DMS79 treated with DMSO at 0.1 percent for 48 hours (cell line): ENCODE measurements at regions not wholly inside any gene's neighbourhood (a gene's known extent, or its start where the extent isn't known, plus 50 kb on each side); places are given as distances from the start of the nearest gene placed in this dataset.
"Not testable (repeated sequence)": the region's sequence is repeated elsewhere in the genome, so short reads cannot be mapped to it uniquely, and the experiment has no call there.

ENCODE experiments used
- DNase-seq: peaks from one replicate; lab custom pipeline; 2025; lab: John Stamatoyannopoulos, UW

DNA sequence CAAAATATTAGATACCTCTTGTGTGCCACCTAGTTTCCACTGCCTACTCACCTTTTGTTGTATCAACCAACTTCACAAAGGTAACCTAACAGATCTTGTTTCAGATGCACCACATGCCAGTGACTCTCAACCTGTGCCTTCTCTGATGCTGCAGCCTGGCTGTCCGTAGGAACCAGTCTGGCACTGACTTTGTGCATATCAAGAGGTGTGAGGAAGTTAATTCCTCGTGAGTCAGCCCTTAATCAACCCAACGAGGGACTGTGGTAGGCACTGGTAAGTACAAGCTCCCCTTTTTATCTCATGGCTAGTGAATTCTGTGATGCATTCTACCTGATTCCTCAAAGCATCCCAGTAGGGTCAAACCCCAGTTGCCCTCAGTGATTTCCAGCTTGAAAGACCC lies 215.4 kb upstream of the CTNND2 start:
- DNase-seq: no peak

DNA sequence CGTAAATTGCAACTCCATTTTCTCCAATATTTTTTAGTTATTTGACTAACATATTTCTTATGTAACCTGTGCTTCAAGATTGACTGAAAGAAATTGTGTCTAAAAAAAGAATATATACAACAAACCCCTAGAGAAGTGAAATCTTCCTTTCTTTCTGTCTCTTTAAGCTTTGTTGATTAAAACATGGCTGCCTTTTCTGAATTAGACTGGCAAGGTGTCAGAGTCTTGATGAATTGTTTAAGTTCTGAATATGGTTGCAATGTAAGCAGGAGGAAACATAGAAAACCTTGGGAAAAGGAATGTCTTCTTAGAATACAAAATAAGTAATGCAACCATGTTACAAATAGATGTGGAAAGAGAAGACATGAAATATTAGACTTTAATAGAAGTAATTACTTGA lies 209.8 kb upstream of the CTNND2 start:
- DNase-seq: no peak

DNA sequence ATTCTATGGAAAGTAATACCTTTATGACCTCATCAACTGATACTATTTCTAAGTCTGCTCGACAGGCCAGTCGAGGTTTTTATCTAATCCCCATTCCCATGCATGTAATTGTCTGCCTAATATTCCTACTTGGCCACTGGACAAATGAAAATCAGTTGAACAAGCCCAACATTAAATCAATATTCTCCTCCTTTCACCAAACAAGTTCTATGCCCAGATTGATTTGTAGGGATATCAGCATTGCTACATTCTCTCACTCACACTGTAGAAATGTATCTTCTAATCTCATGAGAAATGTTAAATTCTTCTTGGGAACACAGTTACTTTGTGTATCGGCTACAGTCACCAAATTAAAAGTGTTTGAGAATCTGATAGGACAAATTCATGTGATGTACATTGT lies 208.8 kb upstream of the CTNND2 start:
- DNase-seq: no peak

DNA sequence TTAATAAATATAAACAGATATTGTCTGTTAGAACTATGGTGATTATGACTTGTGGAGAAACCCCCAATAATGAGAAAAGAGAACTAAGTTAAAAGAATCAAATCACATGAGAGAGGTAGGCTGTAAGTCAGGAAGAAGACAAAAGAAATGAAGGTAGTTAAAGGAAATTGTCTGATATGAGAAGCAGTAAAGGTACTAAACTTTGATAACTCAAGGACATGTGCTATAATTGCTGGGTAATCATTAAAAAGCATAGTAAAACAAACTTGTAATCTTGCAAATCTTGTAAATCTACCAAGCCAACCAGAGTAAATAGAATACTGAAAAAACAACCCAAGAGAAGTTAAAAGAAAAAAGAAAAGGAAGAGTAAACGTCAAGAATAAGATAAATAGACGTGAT lies 207.0 kb upstream of the CTNND2 start:
- DNase-seq: no peak

DNA sequence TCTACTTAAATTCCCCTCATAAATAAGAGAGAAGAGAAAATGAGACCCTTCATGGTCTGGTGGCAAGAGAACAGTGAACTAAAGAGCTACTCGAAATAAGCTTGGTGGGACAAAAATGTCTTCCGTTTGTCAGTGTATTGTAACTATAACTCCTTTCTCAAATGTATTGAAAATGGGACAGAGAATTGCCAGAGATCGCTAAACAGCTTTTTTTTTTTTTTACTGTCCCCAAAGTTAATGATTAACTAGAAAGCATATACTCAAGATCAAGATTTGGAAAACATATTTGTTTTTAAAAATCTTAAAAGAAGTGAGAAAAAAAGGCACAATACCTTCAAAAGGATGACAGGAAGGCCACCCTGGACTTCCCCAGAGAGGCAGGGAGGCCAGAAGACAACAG lies 206.4 kb upstream of the CTNND2 start:
- no peak for DNase-seq

DNA sequence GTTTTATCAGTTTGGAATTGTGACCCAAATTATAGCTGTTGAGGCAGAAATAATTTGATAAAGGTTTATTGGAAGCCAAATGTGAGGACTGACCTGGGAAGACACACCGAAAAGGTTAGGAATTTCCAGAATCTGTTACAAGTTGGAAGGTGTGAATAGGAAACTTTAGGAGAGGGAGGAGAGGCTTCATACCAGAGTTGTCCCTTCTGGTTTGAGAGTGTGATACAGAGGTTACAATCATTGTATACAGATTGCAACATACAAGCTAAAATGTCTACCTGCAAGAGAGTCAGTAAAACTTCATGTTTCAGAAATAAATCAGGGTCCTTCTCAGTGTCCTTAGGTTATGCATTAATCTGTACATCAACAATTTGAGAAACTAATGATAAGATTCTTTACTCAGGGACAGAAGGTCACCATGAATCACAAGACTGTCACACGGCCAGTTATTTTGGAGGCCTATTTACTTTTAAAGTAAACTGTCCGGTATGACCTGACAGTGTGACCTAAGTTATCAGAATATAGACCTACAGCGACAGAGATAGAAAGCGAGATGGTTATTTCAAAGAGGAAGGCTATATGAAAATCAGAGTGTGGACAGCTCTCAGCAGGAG lies 204.9 kb upstream of the CTNND2 start:
- DNase-seq: no peak

DNA sequence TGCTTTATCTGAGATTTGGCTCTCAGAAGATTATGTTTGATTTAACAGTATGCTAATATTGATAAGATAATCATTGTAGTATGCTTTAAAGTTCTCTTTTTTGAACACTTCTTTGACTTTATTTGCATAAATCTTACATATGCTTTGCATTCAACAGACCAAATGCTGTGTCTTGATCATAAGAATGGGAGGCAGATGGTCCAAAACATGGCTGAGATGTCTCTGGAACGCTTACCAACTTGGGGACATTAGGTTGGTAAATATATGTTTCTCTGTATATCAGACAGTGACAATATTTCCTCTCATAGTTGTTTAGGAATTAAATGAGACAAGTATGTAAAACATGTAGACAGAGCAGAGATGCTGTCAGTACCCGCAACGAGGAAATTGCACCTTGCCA lies 197.9 kb upstream of the CTNND2 start:
- DNase-seq: no peak

DNA sequence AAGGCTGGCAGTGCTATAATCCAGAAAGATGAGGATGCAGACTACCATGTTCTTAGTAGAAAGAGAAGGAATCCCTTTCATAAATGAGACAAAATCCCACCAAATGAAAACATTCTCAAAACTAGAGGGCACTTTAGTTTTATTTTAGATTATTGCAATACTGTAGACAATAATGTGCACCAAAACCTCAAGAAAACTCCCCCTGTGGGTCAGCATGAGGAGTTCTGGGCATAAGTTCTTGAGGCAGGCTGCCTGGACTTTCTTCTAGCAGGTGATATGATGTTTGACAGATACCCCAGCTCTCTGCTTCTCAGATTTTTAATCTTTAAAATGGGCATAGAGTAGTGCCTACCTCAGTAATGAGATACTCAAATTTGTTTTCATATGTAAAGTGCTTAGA lies 196.3 kb upstream of the CTNND2 start:
- DNase-seq: no peak

DNA sequence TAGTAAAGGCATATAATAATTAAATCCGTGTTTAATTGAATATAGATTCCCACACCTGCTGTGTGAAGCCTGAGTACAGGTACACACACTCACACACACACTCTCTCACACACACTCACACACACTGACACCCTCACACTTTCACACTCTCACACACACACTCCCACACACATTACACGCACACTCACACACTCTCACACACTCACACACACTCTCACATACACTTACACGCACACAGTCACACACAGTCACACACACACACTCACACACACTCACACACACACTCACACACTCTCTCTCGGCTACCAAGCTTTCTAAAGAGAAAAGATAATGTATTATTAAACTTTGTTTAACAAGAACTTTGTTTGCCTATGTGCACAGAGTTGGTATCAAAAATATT lies 195.1 kb upstream of the CTNND2 start:
- DNase-seq: no peak

DNA sequence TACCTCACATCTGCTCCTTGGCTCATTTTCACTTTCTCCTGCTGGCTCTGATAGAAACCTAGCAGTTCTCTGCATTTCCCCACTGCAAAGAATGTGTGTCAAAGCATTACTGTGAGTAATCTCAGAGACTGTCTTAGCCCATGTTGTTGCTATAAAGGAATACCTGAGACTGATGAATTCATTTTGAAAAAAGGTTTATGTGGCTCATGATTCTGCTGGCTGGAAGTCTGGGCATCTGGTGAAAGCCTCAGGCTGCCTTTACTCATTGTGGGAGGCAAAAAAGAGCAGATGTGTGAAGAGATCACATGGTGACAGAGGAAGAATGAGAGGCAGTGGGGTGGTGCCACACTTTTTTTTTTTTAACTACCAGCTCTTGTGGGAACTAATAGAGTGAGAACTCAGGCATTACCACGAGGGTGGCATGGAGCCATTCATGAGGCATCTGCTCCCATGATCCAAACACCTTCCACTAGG lies 191.6 kb upstream of the CTNND2 start:
- DNase-seq: no peak

DNA sequence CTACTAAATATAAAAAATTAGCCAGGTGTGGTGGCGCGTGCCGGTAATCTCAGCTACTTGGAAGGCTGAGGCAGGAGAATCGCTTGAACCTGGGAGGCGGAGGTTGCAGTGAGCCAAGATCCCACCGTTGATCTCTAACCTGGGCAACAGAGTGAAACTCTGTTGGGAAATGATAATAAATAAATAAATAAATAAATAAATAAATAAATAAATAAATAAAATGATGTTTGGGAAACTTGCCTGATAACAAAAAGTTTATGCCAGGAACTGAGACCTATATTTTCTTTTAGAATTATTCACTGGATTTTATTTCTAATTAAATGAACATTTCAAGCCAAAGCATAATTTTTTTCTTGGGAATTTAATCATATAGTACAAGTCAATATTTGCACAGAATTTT lies 189.3 kb upstream of the CTNND2 start:
- no peak for DNase-seq

DNA sequence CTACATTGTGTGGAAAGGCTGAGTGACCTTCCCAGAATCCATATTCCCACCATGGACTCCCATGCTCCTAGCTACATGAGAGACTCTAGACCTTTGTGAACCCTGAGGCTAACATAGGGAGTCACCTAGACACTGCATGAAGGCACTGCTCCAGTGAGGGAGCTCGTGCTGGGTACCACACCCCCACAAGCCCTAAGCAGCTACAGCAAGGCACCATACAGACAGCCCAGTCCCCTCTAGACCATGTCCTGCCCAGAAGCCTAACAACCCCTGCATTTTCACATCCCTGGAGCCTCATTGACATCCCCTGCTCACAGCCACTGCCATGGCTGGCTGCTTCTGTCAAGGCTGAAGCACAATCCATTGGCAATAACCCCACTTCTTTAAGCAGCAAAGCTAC lies 176.5 kb upstream of the CTNND2 start:
- DNase-seq: no peak

DNA sequence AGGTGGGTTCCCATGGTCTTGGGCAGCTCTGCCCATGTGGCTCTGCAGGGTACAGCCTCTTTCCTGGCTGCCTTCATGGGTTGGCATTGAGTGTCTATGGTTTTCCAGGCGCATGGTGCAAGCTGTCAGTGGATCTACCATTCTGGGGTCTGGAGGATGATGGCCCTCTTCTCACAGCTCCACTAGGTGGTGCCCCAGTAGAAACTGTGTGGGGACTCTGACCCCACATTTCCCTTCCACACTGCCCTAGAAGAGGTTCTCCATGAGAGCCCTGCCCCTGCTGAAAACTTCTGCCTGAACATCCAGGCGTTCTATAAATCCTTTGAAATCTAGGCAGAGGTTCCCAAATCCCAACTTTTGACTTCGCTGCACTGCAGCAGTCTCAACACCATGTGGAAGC lies 174.0 kb upstream of the CTNND2 start:
- not testable (repeated sequence) for DNase-seq

DNA sequence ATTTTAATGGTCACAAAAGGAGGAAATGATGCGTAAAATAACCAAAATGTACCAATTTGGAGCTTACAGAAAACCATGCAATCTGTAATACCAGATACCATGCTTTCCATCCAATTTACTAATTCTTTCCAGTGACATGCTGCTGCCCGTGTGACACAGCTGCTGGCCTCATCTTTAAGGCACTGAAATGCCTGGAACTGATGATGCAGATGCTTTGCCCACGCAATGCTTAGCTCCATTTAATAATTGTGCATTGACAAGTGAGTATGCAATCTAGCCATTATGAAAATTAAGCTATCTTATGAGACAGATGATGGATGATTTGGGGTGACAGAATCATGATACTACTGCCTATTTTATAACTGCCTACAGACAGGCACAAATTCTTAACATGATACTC lies 169.2 kb upstream of the CTNND2 start:
- DNase-seq: no peak

DNA sequence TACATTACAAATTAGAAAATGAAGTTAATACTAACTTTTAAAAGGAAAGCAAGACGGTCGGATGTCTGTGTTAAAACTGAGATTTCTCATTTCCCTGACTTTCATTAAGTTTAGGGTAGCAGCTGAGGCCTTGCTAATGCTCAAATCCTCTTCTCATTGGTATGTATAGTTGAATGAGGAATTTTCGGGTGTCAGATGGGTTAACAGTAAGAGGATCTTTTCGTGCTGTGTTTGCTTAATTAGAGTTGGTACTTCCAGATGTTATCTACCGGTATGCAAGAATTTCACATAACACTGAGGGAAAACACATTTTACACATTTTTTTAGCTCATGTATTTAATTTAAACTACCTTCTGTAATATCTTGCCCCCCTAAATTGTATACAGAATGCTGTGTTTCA lies 168.2 kb upstream of the CTNND2 start:
- no peak for DNase-seq

DNA sequence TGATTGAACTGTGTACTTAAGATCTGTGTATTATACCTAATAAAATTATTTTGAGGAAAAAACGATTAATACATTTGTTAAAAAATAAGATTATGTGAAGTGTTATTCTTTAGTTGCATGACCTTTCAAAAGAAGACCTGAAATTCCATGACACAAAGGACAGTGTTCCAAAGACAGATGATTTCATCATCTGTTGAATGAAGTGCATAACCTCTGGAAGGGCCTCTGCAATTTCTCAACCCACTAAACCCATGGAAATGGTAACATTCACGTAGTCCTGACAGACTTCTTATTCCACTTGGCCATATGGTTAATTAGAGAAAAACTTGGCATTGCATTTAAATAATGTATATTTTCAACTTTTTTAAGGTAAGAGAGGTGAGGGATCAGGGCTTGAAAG lies 167.2 kb upstream of the CTNND2 start:
- DNase-seq: no peak

DNA sequence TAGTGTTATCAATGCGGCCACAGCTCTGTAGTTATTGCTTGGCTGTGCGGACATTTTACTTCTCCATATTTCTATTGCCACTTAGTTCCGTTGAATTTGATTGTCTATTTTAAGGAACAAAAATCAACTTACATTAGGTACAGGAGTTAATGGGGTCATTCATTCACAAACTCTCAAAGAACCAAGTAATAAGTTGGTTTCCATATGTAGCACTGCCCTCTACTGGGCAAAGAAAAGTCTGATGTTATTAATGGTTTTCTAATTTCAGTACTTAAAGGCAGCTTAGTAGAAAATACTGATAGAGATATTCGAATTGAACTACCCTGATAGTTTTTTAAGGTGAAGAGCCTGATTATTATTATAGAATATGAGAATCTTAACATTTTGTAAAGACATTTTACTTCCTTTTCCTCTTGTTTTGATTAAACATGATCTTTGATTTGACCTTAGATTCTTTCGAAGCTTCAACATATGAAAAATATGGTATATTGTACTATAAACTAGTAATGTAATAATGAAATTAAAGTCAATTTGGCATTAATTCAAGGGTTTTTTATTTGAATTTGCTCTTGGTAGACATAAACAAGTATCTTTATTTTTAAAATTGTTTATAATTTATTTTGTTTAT lies 119.5 kb upstream of the CTNND2 start:
- DNase-seq: no peak

DNA sequence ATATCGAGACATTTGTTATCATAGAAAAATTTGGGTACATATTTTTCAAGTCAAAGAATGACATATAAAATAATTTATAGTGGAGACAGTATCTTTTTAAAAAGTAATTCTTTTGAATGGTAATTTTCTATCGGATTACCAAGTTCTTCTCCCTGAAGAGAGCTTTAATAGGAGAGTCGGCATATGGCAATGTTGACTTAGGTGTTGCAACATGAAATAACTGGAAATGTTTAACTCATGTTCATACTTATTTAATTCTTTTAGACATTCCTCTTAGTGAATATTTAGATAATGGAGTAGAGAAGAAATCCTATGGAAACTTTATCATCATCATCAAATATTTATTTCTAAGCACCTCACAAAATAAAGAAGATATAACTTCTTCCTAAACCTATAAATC lies 118.2 kb upstream of the CTNND2 start:
- DNase-seq: no peak

DNA sequence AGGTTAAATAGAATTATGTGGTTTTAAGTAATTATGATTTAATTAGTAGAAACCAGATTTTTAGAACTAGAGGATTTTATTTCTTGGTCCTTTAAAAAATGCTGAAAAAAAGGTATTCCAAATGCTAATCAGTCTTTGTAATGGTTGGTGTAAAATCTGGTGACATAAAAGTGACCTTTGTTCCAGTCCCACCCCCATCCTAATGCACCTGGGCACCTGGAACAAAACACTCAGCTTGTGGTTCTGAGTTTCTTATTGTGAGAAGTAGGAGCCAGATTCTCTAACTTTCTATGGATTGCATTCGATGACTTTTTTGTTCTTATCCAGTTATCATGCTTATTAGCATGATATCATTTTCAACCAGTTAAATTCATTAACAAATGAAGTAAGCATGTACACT lies 115.1 kb upstream of the CTNND2 start:
- DNase-seq: no peak

DNA sequence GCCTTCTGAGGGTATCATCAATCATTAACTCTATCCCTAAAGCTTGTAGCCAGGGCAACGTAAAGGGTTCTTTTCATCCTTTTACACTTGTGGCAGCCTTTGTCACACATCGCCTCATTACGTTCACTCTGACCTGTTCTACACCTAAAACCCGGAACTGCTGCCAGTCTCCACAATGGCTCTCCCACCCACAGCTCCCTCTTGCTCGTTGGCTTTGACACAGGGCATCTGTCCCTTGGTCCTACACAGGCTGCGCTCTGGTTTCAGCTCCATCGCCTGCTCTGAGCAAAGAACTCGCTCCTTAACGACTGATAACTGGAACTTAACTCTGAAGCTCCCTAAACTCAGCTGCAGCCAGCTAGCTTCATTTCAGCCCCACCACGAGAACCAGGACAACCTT lies 112.8 kb upstream of the CTNND2 start:
- no peak for DNase-seq

DNA sequence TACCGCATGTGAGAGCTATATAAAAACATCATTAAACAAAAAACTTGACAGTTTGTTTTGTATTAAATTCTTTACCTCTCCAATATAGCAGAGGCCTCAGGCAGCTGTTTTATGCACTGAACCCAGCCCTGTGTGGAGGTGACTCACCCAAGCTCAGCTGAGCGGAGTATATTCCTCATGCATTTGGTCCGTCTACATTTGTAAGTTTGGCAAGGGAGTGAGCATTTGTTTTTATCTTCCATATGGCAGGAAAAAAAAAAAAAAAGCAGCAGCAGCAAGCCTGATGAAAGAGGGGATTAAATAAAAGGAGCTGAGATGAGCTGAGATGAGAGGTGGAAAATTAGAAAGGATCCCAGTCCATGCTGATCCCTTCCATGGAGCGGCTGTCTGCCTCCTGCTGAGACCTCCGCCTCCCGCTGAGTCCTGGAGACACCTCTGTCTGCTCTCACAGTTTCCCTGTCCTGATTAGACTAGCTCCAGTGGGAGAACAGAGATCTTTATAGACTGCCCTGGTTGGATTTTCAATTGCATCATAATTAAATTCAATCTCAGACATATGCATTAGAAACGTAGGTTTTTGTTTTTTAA lies 112.0 kb upstream of the CTNND2 start:
- no peak for DNase-seq

DNA sequence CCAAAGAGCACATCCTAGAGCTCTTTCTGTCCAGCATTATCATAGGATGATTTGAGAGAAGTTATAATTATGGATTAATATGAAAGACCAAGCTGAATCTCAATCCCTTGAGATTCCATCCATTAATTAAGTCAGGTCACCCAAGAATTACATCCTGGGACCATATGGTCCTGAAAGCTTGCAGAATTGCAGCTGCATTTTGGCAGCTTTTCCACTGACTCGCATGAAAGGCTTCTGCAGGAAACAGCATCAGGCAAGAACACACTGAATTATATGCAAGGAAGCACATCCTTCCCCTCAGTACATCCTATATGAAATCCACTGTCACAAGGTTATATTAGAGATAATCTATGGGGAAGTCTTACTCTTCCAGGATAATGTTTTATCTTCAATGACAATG lies 109.1 kb upstream of the CTNND2 start:
- no peak for DNase-seq

DNA sequence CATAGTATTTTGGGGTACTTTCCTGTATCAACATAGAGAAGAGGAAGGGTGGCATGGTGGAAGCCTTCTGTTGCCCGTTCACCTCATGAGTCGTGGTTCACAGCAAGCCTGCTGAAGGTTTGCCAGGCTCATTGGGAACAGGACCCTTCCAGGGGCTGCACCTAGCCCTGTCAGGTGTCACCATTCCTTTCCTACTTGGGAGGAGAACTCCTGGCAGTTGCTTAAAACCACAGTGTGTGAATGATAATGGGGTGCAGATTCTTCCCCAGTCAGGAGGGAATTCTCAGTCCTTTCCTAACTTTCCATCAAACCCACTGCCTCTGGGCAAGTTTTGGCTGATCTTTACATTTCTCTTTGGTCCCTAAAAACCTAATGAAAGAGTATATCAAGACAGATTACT lies 99.4 kb upstream of the CTNND2 start:
- DNase-seq: no peak

DNA sequence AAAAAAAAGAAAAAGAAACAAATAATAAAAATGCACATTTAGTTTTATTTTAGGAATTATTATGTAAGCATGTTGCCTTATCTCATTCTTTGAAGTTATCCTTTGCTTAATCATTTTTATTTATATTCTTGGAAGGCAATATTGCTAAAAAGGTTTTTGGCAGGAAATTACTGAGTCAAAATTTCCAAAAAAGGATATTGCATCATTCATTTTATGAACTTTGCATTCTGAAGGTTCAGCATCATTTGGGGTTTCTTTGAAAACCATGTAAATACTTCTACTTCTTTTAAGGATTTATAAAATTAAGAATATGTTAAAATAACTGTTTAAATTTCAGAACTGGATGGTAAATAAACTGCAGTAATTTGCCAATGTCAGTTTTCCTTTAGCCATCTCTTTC lies 94.2 kb upstream of the CTNND2 start:
- DNase-seq: no peak
